NCI-H2081 treated with DMSO at 0.1 percent for 48 hours (cell line): ENCODE measurements at regions not wholly inside any gene's neighbourhood (a gene's known extent, or its start where the extent isn't known, plus 50 kb on each side); places are given as distances from the start of the nearest gene placed in this dataset.
"Not testable (repeated sequence)": the region's sequence is repeated elsewhere in the genome, so short reads cannot be mapped to it uniquely, and the experiment has no call there.

Experiments used
- DNase-seq: peaks from one replicate; lab custom pipeline; 2025; lab: John Stamatoyannopoulos, UW

DNA sequence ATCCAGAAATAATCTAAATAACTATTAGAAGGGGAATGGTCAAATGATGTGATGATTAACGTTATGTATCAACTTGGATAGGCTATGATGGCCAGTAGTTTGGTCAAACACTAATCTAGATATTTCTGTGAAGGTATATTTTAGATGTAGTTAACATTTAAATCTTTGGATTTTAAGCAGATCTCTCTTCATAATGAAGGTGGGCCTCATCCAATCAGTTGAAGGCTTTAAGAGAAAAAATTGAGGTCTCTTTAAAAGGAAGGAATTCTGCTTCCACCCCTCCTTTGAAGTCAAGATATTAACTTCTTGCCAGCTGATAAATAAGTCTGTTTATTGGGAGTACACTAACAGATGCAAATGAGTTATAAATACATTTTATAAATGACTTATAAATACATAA is 760.0 kb upstream of the SLC35B3 start:
- DNase-seq, result no peak

DNA sequence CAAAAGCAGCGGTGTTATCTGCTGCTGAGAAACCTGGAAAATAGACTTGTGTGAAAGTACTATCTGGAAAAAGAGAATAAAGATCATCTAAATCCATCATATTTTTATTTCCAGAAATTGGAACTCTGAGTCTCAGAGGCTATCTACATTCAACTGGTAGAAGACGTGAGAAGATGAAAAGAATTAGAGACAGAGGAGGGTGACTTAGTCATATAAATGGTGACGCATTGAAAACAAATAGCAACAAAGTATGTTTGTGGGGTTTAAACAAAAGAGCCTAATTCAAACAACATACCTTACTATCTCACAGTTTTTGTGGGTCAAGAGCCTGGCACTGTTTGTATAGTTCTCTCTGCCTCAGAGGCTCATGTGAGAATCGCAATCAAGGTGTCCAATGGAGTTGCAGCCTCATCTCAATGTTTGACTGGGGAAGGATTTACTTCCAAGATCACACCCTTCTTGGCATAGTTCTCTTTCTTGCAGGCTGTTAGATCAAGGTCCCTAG is 757.1 kb upstream of the SLC35B3 start:
- no peak for DNase-seq

DNA sequence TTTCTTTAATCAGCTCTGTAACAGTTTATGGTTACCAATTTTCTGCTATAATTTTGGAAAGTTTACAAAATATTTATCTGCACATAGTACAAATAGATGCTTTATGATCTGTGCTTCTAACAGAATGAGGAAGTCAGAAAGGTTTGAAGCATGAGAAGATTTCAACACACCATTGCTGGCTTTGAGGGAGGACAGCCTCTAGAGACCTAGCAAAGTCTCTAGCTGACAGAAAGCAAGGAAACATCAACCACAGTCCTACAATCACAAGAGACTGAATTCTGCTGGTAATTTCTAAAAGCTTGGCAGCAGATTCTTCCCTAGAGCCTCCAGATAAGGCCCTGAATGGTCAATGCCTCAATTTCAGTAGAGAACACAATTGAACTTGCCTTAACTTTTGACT is 750.8 kb upstream of the SLC35B3 start:
- DNase-seq, result no peak

DNA sequence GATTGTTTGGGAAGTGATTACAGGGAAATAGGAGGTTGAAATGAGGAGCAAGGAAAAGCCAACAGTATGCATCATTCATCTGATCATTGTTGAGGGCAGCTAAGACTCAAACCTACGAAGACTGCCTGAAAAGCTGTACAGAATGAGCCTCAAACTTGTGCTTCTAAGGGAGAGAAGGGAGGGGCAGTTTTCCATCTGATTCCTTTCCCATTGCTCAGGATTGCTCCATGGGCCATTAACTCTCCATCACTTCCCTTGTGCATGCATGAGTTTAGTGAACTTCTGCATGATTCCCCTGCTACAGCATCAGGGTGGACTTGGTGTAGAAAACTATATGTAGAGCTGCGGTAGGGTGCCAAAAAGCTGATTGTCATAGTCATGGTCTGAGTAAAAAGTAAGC is 742.7 kb upstream of the SLC35B3 start:
- no peak for DNase-seq

DNA sequence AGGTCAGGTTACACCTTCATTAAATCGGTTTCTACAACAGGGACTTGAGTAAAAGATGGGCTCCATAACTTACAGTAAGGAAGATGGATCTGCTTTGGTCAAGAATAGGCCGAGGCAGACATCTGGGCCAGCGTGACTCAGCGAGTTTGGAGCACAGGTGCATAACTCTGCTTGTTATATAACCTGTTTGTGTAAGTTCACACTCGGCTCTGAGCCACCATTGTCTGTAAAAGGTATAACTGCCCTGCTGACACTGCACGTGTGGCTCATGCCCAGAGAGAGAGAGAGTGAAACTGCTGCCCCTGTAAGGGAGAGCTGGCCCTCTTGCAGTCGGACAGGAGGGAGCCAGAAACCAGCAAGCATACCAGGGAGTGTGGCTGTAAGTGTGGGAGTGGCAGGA is 737.9 kb upstream of the SLC35B3 start:
- DNase-seq, result no peak

DNA sequence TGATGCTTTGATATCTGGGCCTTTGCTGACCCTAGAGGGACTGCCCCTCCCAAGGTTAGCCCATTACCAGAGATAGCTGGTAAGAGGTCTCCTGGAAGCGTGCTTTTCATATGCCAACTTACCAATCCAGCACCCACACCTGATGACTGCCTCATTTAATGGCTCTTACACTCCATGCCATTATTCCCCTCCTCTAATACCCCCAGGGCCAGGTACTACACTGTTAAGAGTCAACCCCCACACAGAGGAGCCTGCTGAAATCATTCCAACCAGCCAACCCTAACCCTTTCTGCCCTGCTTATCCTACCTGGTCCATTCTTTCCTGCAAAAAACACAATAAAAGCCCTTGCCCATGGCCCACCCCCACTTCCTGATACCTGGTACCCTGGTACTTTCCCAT is 736.8 kb upstream of the SLC35B3 start:
- DNase-seq, result no peak

DNA sequence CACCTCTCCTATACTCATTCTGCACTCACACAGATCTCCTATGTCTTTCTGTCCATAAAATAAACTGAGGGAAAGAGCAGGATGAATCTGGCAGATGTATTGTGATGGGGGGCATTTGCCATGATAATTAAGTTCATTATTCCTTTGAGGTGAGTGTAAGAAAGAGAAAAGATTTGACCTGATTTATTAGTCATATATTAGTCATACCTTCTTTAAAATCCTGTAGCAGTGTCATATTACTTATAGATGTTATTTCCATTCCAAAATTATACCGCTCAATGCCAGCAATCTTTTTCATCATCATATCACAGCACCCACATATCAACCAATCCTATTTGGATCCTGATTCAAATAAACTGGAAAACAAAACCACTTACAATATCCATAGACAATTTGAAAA is 733.3 kb upstream of the SLC35B3 start:
- no peak for DNase-seq

DNA sequence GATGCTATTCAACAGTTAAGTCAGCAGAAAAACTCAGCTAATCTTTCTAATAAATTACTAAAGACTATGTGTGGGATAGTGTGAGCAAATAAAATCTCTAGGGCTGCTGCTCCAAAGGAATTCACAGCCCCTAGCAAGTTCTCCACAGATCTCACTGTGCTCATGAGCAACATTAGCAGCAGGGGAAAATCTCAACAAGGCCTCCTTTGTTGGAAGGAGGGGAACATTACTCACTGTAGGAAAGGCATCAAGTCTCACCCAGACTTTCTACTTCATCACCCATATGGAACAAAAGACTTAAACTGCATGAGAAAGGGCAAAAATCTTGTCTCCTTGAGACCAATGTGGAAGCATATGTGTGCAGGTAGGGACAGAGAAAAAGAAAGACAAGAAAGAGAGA is 726.4 kb upstream of the SLC35B3 start:
- no peak for DNase-seq

DNA sequence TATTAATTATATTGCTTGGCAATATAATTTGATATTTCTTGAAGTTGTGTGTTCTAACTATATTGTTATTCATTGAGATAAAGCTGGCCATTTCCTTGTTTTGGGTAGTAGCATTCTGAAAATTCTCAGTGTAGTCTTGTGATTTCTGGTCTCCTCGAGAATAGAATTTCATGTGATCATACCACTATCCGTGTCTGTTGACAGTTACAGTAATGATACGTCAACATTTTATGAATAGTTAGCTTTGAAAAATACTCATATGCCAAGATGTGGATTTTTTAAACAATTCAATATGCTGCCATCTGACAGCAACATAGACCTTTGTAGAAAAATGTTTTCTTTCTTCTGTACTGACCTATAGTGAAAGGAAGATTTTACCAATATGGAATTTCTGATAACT is 723.7 kb upstream of the SLC35B3 start:
- DNase-seq, result no peak

DNA sequence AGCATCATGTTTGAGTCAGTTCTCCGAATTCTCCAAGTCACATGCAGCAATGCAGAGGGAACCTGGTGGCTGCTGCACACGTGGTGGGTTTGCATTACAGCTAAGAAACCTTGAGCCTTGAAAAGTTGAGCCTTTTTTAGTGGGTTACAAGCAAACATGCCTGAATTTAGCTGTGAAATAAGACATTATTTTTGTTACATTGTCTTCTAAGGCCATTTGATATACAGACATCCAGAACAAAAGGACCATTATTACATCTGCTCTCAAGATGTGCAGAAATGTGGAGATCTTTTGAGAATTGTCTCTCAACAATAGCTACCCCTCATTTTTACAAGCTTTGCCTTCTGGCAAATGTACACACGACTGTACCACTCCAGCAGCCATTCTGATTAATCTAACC is 720.5 kb upstream of the SLC35B3 start:
- no peak for DNase-seq

DNA sequence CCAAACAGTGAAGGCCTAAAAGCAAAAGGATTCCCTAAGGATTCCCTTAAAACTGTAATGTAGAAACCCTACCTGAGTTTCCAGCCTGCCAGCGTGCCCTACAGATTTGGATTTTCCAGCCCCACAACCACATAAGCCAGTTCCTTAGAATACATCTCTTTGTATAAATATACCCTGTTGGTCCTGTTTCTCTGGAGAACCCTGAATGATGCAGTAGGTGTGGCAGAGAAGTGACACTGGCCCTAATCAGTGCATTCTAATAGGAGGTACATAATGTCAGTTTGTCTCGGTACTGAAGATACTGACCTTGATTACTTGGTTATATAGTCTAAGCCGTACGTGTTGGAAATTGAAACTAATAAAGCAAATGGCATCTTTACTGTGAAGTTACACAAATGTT is 707.8 kb upstream of the SLC35B3 start:
- no peak for DNase-seq

DNA sequence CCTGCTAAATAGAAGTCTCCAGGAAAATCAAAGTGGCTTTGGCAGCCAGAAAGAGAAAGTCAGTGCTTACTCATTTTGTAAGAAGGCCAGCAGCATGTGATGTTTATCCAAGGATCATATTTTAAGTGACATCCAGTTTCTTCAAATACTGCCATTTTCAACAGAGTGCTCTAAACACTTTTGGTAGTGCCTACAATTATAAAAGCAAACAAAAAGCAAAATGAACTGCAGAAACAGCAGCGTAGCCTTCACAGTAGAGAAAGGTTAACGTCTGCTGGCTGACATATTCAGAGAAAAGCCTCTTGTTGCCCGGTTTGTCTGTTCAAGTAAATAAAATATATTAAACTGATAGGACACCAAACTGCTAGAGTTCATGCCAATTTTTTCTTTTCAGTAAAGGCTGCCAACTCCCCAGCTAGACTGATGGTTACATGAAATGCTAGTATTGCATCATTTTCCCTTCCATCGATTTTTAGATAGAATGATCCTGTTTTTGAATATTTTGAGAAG is 705.7 kb upstream of the SLC35B3 start:
- DNase-seq, result peak; percentile 96

DNA sequence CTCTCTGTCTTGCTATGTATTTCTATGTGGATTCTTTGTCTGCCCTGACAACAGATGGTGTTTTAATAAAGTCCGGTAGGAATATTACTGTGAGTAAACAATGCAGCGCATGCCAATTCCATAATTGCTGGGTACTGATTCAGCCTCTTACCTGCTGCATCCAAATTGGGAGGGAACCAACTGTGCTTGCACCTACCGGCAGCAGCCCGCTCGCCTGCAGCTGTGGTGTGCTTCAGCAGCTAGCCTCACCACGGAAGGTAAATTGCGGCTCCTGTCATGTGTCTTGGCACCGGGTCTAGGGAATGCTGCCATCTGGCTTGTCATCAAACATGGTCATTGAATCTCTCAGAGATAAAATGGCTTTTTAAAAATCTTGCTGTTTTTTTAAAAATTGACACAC is 704.8 kb upstream of the SLC35B3 start:
- DNase-seq, result peak; percentile 95

DNA sequence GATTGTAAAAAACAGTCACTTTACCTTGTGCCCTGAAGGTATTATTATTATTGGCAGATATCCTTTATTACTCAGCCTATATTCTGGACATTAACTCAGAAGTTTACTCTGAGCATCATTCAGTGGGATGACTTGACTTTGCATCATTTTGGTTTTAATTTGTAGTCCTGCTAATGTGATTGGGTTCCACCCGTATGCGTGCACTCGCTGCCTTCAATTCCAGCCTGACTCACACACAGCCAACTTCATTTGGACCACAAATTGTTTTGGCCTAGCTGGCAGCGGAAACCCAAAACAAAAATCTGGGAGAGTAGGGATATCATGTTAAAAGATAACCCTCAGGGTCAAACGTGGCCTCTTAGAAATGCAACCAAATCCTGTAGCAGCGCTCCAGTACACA is 704.4 kb upstream of the SLC35B3 start:
- DNase-seq, result no peak

DNA sequence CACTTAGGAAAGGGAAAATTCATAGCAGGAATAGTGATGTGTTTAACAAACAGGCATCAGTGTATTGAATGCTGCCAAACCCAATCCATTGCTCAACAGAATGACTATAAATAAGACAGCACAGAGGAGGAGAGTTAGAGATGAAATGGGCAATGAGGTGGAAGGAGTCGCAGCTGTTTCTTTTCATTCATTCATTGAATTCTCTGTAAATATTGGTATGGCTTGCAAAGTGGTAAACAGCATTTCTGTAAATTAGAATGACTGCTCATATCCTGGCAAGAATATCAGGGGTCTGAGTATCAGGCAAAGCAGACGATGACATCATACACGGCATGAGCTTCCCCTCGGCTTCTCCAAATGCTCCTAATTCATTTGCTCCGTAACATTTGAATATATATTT is 703.6 kb upstream of the SLC35B3 start:
- DNase-seq, result peak; percentile 68

DNA sequence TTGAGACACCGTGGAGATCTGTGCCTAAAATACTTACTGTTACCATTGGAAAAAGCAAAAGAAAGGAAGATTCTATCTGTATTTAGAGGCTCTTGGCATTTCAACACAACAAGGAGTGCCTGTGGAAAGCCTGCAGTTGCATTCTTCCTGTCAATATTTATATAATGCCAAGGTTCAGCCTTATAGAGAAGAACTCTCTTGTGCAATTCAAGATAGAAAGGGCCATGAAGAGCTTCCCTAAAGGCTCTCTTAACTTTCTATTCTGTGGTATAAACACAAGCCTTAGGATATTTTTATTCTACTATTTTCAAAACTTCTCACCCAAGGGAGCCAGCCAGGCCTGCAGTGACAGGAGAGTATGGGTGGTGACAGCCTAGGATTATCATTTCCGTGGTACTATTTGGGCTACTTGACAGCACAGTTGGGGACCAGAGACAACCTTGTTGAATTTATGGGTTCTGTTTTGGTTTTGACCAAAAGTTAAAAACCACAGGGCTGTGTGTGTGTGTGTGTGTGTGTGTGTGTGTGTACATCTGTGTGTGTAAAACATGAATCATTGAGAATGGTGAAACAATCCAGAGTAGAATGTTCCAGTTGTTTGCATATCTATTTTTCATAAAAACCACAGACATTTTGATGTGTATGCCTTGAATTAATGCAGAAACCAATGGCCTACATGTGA is 700.9 kb upstream of the SLC35B3 start:
- DNase-seq, result no peak

DNA sequence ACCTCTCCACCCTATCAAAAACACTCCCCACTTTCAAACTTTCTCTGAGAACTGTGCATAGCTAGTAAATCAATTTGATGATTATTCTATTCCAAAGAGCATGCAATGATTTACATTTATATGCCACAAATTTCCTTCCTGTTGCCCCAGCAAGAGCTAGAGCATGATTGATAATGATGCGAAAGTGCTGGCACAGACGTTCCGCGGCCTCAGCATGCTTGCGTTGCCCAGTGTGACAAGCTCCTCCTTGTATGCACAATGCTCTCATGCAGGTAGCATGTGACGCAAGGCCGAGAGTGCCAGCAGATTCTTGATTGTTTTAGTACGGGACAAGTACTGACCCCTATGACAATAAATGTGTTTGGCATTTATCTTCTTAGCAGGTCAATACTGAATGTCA is 696.3 kb upstream of the SLC35B3 start:
- peak; percentile 67 for DNase-seq

DNA sequence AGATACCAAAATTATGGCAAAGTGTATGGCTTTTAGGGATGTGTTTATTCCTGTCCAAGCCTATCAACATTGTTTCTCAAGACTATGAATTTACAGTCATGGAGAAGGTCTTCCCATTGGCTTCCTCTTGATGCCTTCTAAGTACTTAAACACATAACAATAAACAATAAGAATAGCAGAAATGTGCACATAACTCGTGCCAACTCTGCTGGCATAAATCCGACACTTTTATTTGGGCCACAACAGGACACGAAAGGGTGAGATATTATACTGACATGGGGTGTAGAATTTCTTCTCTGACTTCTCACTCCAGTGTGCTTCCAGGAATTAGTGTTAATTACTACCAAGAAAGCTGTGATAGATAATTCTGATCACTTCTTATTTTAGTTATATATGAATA is 695.9 kb upstream of the SLC35B3 start:
- no peak for DNase-seq

DNA sequence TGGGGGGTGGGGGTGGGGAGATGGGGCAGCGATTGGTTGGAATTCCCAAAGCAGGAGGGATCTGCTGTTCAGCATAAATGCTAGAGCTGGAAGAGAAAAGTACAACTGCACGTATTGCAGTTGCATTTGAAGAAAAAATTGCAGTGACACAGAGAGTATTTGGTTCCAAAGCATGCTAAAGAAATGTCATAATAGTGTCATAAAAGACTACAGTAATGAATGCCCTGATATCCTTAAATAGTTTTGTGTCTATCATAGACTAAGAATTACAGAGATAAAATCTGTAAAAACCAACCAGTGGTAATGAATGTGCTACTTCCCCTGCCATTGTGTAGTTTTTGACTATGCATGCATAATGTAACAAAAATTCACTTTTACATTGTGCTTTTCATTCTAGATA is 693.6 kb upstream of the SLC35B3 start:
- DNase-seq, result no peak

DNA sequence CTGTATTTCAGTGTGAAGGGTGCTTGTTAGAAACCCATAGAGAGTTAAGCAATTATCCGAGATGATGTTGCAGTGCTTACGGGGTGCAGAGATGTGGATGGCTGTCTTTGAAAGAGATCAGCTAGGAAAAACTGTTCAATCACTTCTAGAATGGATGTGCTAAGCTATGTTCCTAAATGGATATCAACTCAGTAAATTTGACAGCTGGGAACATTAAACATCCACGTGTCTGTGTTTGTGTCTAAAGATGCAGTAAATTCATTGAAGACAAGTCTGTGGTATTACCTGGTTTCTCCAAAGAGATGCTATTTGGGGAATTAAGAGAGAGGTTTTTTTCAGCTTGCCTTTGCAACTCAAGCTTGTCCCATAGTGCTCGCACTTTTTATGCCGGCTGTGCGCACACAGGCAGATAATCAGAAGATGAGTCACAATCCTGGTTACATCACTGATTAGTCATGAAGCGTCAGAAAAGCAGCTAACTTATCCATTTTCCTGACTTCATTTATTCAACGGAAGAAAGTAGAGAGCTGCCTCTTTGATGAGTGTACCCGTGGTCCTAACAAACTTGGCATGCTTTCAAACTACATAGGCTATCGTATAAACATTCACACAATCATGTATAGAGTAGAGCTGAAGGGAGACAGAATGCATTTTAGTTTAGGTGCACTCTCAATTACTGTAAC is 691.7 kb upstream of the SLC35B3 start:
- no peak for DNase-seq

DNA sequence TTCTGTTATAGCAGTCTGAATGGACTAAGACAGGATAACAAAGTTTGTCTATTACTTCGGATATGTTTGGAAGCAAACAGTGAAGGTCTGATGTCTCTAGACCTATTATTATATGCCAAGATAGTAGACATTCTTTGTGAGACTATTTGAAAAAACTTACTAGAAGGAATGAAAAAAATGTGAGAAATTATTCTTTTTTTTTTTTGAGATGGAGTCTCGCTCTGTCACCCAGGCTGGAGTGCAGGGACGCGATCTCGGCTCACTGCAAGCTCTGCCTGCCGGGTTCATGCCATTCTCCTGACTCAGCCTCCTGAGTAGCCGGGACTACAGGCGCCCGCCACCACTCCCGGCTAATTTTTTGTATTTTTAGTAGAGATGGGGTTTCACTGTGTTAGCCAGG is 690.7 kb upstream of the SLC35B3 start:
- DNase-seq, result not testable (repeated sequence)

DNA sequence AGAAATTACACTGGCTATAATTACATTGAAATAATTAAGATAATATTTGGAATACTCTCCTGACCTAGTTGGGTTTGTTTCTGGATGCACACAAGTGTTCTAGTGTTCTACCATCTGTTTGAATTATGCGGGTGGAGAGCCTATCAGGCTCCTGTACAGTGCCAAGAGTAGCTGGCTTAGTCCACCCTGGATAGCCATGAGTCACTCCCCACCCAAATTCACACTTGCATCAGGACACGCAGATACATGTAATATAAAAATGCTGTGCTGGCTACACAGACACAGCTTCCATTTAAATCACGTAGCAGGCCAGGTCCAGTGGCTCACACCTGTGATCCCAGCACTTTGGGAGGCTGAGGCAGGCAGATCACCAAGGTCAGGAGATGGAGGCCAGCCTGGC is 686.2 kb upstream of the SLC35B3 start:
- no peak for DNase-seq

DNA sequence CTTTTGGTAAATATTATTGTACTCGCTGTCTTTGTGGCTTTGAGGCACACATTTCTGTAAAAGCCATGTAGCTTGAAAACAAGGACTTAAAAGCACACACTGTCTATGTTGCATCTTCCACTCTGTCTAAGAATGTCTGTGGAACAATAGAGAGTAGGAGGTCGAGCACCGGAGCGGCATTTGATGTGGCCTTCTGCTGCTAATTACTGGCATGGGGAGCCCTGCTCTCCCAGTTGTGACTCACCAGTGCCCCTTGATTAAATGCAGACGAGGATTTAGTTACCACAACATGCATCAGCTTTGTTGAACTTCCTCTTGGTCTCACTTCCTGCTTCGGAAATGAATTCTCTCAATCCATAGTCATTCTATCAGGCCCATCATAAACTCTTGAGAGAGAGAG is 680.7 kb upstream of the SLC35B3 start:
- no peak for DNase-seq

DNA sequence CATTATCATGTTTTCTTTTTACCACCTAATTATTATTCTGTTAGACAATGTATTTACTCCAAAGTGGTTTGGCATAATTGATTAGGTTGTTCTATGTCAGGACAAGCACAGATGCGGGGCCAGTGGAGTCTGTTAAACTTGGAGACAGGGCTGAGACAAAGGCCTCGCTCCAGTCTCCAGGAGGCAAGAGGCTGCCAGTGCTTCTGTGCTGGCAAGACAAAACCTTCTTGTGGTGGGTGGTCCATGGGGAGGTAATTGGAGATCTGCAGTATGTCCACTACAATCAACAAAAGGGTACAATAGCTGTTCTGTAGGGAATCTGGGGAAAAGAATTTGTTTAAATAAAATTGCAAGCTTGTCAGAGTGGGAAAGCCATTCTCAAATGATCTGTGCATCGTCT is 677.2 kb upstream of the SLC35B3 start:
- no peak for DNase-seq
